ENCODE measurements at regions not wholly inside any gene's neighbourhood (a gene's known extent, or its start where the extent isn't known, plus 50 kb on each side); places are given as distances from the start of the nearest gene placed in this dataset.

DNA sequence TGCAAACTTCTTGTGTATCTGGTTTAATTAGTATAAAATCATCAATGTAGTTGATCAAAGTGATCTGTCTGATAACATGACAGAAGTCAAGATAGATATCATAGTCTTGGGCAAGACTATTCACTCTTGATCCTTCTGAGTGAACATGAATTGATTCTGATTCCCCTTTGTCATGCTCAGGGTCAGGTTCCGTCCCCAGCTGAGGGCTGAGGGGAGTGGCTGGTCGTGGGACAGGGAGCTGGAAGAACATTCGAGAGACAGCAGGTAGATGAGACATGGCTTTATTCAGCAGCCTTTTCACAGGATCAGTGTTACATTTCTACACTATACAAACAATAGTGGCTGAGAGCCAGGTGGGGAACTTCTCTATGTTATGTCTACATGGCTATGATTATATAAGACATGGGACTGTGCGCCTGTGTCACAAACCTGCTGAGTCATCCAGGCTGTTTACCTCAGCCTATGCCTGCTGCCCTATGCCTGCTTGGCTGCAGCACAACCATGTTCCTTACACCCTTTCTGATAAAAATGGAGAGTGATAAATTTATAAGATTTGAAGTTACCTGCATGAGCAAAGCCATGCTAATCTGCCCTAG lies 586.9 kb upstream of the NR3C2 start:
- no peak for DNase-seq

- DNase-seq: no peak
These were observed 584.5 kb upstream of the NR3C2 start for GRCh38 chr4:149026696-149027095.

GRCh38 chr4:149017002-149017734 lies 575.0 kb upstream of the NR3C2 start:
- DNase-seq: no peak

DNA sequence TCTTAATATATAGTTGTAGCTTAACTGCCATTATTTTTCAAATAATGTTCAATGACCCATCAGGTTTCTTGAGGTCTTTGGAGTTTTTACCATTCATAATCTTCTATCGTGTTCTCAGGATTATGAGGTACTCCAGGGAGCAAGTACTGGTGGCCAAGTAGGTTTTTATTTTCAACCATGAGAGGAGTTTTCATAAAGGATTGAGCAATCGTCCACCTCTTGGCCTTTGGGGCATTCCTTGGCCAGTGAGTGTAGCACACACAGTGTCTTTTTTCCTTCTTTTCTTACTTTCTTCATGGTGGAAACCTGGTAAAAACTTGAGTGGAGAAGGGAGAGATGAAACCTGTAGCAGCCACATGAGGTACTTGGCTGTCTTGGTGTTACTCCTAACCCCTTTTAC lies 567.0 kb upstream of the NR3C2 start:
- DNase-seq: no peak

DNA sequence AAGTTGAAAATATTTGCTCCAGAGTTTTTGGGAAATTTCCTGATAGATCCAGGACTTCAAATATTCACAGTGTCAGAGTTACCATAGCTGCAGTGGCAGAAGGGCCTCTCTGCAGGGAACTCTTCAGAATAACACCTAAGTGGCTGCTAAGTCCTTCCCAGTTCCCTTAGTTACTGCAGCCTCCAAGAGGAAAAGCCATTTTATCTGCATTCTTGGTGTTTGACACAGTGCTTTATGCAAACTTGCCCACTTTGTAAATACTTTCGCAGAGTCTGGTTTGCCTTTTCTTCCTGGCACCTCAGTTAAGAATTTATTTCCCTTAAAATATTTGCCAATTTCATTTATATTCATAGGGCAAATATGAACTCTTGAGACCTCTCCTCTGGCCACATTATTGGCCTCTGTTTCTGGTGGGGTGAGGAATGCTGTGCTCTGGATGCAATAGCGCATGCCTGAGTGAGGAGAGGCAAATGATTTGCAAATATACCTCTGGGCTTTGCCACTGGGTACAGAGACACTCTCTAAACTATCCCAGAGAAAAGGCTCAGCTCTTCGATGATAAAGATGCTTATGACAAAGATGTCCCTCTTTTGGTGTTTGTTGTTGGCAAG lies 566.3 kb upstream of the NR3C2 start:
- DNase-seq: no peak

GRCh38 chr4:149005191-149005590 lies 563.0 kb upstream of the NR3C2 start:
- DNase-seq: no peak

- no peak for DNase-seq
These were observed 557.7 kb upstream of the NR3C2 start for GRCh38 chr4:148999924-149000323.

DNA sequence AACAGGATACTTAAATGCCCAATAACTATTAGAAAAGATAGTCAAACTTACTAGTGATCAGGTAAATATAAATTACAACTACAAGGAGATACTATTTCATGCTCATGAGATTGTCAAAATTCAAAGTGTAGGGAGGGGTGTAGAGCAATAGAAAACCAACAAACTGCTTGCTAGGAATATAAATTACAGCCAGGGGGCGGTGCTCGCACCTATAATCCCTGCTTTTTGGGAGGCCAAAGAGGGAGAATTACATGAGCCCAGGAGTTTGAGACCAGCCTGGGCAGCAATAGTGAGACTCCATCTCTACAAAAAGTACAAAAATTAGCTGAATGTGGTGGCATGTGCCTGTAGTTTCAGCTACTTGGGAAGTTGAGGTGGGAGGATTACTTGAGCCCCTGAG lies 556.5 kb upstream of the NR3C2 start:
- DNase-seq: no peak

- DNase-seq: no peak
These were observed 544.7 kb upstream of the NR3C2 start for GRCh38 chr4:148986951-148987350.

DNA sequence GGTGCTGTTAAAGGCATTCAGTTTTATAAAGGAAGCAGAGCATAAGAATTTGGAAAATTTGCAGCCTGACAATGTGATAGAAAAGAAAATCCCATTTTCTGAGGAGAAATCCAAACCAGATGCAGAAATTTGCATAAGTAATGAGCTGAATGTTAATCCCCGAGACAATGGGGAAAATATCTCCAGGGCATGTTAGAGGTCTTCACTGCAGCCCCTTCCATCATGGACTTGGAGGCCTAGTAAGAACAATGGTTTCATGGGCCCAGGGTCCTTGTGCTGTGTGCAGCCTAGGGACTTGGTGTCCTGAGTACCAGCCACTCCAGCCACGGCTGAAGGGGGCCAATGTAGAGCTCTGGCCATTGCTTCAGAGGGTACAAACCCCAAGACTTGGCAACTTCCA lies 542.7 kb upstream of the NR3C2 start:
- no peak for DNase-seq

DNA sequence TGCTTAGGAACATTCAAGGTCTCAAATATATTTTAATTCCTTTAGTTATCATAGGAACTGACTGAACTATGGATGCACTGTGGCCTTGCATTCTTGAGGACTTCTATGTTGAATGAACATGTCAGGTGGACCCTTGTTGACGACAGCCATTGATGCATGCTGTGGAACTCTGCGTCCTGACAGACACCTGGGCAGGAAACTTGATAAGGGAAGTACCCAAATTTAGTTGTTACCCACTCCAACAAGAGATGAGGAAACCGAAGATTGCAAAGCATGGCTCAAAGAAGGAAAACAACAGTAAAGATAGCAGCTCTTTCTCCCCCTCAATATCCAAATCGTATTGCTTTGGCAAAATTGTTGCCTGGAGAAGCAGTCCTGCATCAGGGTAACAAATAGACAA lies 540.0 kb upstream of the NR3C2 start:
- DNase-seq: no peak

DNA sequence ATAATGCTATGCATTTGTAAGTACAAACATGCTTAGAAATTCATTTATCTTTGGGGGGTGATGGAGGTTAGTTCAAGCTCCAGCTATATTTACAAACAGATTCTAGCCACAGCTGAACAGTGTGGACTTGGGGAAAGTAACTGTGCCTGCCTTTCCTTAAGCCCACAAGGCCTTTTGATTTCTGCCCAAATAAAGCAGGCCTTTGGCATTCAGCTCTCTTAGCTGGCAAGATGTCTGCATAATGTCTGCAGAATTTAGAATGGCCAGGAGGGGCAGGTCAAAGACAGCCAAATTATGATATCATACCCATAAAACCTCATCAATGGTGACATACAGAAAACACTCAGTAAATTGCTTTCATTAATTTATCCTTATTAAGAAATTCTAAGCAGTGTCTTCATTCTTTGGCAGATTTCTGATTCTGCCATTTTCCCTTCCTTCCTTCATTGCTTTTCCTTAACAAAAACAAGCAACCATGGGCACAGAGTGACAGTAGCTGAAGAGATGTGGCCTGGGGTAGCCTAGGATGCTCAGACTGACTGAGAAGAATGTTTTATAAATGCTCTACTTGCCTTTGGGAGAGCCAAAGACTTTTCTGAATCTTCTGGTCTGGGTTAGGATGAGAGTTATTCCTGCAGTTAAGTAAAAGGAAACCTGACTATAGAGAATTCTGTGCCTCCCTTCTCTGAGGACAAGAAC lies 538.7 kb upstream of the NR3C2 start:
- no peak for DNase-seq

GRCh38 chr4:148978301-148978700 lies 536.1 kb upstream of the NR3C2 start:
- DNase-seq: no peak

DNA sequence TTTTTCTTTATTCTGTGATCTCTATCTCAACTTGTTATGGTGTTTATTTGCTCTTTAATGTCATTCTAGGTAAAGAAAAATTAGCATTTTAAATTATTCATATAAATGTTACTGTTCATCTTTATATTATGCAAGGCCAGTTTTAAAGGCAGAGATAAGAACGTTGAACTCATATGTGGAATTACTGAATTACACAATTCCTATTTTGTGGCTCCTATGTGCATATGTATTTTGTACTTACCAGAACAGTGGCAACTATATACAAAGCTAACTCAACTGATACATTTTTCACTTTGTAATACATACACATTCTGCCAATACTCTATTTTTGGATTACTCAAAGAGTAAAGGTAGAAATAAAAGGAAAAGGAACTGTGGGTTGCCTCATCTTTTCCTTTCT lies 533.2 kb upstream of the NR3C2 start:
- DNase-seq: no peak

DNA sequence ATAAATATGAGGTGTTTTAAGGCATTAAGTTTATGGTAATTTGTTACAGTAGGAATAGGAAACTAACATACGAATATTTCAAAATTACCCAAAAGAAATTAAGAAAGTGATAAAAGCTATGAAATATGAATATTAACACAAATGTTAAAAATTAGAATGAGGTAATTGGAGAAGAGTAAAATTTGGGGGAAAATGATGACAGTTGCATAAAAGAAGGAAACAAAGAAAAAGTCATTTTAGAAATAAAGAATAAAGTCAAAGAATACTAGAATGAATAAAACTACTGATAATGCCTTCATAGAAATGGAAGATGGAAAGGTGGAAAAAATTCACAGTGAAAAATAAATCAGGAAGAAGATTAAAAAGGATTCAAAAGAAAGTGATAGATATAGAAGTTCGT lies 522.9 kb upstream of the NR3C2 start:
- no peak for DNase-seq

DNA sequence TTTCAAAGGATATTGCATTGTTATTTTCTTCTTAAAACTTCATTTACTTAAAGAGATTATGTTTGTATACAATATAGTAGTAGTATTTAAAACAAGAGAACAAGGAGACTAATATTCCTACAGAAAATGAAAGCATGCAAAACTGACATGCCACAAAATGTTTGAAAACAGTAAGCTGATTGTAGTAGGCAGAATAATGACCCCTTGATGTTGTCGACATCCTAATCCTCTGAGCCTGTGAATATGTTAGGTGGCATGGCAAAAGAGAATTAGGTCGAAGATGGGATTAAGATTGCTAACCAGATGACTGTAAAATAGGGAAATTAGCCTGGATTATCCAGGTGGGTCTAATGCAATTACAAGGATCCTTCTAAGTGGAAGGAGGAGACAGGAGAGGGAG lies 522.2 kb upstream of the NR3C2 start:
- peak; percentile 17 for DNase-seq

GRCh38 chr4:148962539-148963290 lies 520.5 kb upstream of the NR3C2 start:
- no peak for DNase-seq

DNA sequence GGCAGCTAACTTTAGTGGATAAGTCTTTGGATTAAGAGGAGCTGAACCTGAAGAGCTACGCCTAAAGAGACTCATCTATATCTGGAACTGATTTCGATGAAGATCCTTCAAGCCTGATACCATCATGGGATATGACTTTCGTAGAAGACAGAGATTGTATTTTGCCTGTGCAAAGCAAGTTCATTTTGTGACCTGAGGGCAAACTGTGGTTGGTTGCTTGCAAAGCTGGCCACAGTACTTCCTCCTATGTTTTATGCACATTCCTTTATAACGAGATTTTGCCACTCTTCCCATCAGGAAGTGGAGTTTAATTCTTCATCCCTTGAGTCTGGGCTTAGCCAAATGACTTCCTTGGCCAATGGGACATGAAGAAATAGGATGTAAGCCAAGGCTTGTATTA lies 519.3 kb upstream of the NR3C2 start:
- no peak for DNase-seq

DNA sequence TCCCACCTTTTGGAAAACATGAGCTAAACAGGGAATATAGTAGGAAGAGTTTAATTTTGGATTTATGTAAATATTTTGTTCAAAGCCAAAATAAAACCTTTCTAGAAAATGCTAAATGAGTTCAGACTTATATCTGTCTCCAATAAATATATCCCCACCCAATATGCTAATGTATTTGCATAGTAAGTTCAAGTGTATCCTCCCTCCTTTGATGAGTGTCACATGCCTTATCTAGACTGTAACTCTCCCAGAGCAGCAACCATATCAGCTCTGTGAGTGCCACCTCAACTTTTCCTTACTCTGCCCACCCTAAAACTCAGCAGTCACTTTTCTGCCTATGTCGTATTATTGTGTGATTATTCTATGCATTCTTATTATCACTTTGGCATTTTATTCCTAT lies 516.1 kb upstream of the NR3C2 start:
- no peak for DNase-seq

- no peak for DNase-seq
These were observed 513.5 kb upstream of the NR3C2 start for GRCh38 chr4:148955564-148956297.

DNA sequence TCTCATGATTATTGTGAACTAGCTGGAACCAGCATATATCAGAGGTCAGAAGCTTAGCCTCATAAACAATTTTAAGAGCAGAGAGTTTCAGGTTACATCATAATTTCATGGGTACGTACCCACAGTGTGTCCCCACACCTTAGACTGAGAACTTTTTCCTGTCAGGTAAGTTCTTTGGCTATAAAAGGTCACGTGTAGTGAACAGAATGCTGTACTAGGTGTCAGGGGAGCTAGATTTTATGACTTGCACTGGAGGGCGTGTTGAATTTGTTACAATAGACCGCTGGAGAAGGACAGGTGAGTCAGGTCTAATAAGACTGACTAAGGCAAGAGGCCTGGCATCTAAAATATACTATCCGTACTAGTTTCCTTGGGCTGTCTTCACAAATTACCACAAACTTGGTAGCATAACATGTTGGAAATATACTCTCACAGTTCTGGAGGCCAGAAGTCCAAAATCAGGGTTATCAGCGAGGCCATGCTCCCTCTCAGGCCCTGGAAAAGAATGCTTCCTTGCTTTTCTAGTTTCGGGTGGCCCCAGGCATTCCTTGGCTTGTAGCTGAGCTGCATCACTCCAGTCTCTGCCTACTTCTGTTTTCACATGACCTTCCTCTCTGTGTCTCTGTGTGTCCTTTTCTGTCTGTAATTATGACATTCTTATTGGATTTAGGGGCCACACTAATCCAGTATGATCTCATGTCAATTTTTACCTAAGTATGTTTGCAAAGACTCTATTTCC lies 512.0 kb upstream of the NR3C2 start:
- no peak for DNase-seq

- no peak for DNase-seq
These were observed 509.1 kb upstream of the NR3C2 start for GRCh38 chr4:148951346-148951745.
